ENCODE measurements at regions not wholly inside any gene's neighbourhood (a gene's known extent, or its start where the extent isn't known, plus 50 kb on each side); places are given as distances from the start of the nearest gene placed in this dataset.

- TF ChIP-seq, protein P1, sequence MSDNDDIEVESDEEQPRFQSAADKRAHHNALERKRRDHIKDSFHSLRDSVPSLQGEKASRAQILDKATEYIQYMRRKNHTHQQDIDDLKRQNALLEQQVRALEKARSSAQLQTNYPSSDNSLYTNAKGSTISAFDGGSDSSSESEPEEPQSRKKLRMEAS (IDR thresholded peaks at IDR 0.05), result no peak
- TF ChIP-seq CBX8 (IDR thresholded peaks at IDR 0.05) (no peak), CEBPB (IDR thresholded peaks at IDR 0.05) (no peak), HDAC2 (IDR thresholded peaks at IDR 0.05) (no peak), PBX3 (IDR thresholded peaks at IDR 0.05) (no peak), MAFK (IDR thresholded peaks at IDR 0.05; ENCODE audit: partially characterized antibody) (no peak), BHLHE40 (IDR thresholded peaks at IDR 0.05; ENCODE audit: low read depth, low read length) (no peak), POLR2A (IDR thresholded peaks at IDR 0.05; ENCODE audit: low read length) (no peak), CTCF (IDR thresholded peaks at IDR 0.05) (no peak), CHD2 (IDR thresholded peaks at IDR 0.05; ENCODE audit: low read length, partially characterized antibody) (no peak), MAZ (IDR thresholded peaks at IDR 0.05; ENCODE audit: borderline replicate concordance, low read depth, low read length) (no peak), NFE2L2 (conservative IDR thresholded peaks at IDR 0.05; ENCODE audit: low read length) (no peak)
- TF ChIP-seq, protein P2, sequence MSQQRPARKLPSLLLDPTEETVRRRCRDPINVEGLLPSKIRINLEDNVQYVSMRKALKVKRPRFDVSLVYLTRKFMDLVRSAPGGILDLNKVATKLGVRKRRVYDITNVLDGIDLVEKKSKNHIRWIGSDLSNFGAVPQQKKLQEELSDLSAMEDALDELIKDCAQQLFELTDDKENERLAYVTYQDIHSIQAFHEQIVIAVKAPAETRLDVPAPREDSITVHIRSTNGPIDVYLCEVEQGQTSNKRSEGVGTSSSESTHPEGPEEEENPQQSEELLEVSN (IDR thresholded peaks at IDR 0.05; ENCODE audit: borderline replicate concordance, low read depth), result no peak
Measured at GRCh38 chr10:59517996-59518395, 155.6 kb upstream of the FAM13C start.
